HAP-1 (cell line): ENCODE measurements at regions not wholly inside any gene's neighbourhood (a gene's known extent, or its start where the extent isn't known, plus 50 kb on each side); places are given as distances from the start of the nearest gene placed in this dataset.

ENCODE experiments used
- DNase-seq, 2 experiments: peaks; one replicate each; pipeline ENCODE4 v3.0.0-alpha.2; 2016 to 2020; ENCODE audit warnings: low spot score in 2 of 2
- H3K27me3 ChIP-seq: fragments of 250-450 bp; sonication (Bioruptor Pico); 2 replicates; pipeline ENCODE4 v1.5.1; 2020; ENCODE audit warnings: low read depth, mild to moderate bottlenecking, moderate library complexity
- H3K36me3 ChIP-seq: fragments of 250-450 bp; sonication (Bioruptor Pico); replicated peaks from 2 replicates; pipeline ENCODE4 v1.5.1; 2020; ENCODE audit warnings: mild to moderate bottlenecking
- H3K4me1 ChIP-seq: fragments of 250-450 bp; sonication (Bioruptor Pico); 2 replicates; pipeline ENCODE4 v1.5.1; 2020; ENCODE audit warnings: mild to moderate bottlenecking
- H3K4me3 ChIP-seq: fragments of 250-450 bp; sonication (Bioruptor Pico); 2 replicates; pipeline ENCODE4 v1.5.1; 2020; ENCODE audit warnings: mild to moderate bottlenecking, moderate library complexity
- H3K9me3 ChIP-seq: fragments of 250-450 bp; sonication (Bioruptor Pico); 2 replicates; pipeline ENCODE4 v1.5.1; 2020; ENCODE audit warnings: mild to moderate bottlenecking, moderate library complexity
- in situ Hi-C: fragments of 300-500 bp; cut with MboI; formaldehyde crosslinking; loops from 3 replicates; pipeline ENCODE4 v1.14.3; 2020; ENCODE audit warnings: low sequenced_read_pairs, inconsistent platforms, mixed read lengths

DNA sequence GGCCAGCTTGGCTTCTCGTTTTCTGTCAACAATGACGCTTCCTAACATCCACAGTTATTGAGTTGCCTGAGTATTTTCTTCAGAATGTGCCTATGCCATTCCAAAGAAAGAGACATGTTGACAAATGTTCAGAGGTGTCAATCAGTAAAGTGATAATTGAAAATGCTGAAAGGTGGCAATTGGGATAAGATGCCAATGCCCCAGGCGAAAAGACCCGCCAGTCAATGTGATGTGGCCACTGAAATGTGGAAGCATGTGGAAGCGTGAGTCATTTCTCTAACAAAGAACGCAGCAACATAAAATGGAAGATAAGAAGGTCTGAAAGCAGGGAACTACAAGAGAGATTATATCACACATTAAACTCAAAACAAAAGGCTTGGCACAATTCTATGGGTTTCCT lies 882.2 kb upstream of the SLC10A2 start:
- in situ Hi-C loops: no loop called here
- Histone ChIP-seq H3K4me1 (no peaks in the 10 kb centered on the region), H3K27me3 (no peaks in the 10 kb centered on the region), H3K4me3 (no peak overlapping the region), H3K36me3 (no peaks in the 10 kb centered on the region), H3K9me3 (no peaks in the 10 kb centered on the region)
- no peak for DNase-seq

DNA sequence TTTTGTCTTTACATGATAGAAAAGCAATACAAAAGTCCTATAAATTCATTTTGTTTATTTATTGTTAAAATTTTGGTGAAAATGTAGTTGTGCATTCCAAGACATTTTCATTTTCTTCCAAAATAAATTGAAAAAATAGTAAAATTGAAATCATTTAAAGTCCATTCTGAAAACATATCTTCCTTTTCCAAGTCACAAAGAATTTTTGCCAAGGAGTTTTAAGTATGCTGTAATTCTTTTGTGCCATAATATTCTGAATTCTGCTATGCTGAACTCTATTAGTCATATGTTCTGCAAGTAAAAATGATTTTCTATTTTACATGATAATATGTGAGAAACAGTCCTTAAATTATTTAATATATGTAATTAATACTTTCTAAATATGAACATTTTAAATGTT lies 879.6 kb upstream of the SLC10A2 start:
- no peak for DNase-seq
- Histone ChIP-seq H3K9me3 (no peaks in the 10 kb centered on the region), H3K27me3 (no peaks in the 10 kb centered on the region), H3K4me1 (no peaks in the 10 kb centered on the region), H3K36me3 (no peaks in the 10 kb centered on the region), H3K4me3 (no peak overlapping the region)
- in situ Hi-C loops: no loop called here

DNA sequence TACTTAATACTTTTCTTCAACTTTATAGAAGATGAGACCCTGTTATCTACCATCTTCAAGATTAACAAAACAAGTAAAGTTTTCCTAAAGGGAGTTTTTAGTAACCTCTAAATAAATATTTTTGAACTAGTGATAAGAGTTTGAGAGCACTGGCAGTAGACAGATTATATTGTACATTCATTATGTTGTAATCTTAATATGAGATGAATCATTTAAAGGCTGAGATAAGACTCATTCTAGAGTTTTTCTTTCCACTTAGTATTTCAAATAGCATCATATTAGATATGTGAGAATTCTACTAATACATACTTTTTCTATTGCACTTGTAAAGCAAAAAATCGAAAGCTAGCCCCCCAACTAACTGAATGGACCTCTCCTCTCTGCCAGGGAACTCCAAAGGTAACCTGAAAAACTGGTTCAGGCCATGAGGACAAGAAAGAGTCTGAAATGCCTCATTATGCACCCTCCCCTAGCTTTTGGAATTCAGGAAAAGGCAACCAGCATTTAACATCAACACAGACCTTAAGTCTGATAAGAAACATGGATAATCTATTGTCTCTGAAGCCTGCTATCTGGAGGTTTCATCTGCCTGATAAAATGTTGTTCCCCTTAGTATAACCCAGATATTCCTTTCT lies 875.4 kb upstream of the SLC10A2 start:
- no peaks in the 10 kb centered on the region for H3K27me3 ChIP-seq
- in situ Hi-C loops: no loop called here
- H3K4me1 ChIP-seq: no peaks in the 10 kb centered on the region
- H3K4me3 ChIP-seq: no peak overlapping the region
- no peak for DNase-seq
- no peaks in the 10 kb centered on the region for H3K9me3 ChIP-seq
- H3K36me3 ChIP-seq: no peaks in the 10 kb centered on the region

DNA sequence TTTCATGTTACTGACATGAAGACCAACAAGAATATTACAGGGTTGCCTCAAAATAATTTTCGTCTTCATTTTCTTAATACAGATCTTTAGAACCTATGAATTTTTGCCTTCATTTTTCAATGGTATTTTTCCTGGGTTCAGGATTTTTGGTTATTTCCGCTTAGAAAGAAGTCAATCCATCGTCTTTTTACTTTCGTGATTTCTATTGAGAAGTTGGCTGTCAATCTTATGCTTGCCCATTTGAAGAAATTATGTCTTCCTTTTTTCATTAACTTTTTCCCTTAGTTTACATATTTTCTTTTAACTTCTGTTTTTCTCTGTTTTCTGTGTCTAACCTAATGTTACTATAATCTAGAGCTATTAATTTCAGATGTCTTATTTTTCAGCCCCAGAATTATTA lies 868.9 kb upstream of the SLC10A2 start:
- DNase-seq: no peak
- H3K4me3 ChIP-seq: no peak overlapping the region
- in situ Hi-C loops: no loop called here
- H3K9me3 ChIP-seq: no peaks in the 10 kb centered on the region
- no peaks in the 10 kb centered on the region for H3K36me3 ChIP-seq
- H3K27me3 ChIP-seq: no peaks in the 10 kb centered on the region
- H3K4me1 ChIP-seq: no peaks in the 10 kb centered on the region

DNA sequence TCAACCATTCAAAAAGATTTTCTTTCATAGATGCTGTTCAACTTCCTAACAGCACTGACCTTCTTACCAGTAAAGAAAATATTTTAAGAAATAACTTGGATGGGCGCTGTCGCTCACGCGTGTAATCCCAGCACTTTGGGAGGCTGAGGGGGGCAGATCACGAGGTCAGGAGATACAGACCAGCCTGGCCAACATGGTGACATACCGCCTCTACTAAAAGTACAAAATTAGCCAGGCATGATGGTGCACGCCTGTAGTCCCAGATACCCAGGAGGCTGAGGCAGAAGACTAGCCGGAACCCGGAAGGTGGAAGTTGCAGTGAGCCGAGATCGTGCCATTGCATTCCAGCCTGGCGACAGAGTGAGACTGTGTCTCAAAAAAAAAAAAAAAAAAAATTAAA lies 865.7 kb upstream of the SLC10A2 start:
- no peaks in the 10 kb centered on the region for H3K4me1 ChIP-seq
- no peaks in the 10 kb centered on the region for H3K36me3 ChIP-seq
- in situ Hi-C loops: no loop called here
- no peaks in the 10 kb centered on the region for H3K9me3 ChIP-seq
- no peak for DNase-seq
- H3K27me3 ChIP-seq: no peaks in the 10 kb centered on the region
- no peak overlapping the region for H3K4me3 ChIP-seq

DNA sequence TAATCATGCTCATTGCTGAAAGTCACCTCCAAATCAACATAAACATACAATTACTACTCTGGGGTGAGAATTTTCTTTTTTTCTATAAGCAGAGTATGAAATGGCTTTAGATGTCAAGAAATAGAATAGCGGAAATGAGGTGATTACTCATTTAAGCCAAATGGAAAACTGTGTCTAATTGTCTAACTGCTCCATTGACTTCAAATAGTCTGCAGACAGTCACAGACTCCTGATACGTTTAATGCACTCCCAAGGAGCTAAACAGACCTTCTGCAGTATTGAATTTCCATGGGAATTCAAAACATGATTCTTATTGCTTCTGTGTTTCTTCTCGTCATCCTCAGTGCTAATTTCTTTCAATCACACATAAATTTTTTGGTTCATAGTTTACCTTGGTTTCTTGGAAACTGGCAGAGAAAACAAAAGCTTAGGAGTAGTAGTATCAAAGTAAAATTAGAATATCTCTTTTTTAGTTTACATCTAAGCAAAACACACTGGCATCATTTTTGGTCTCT lies 865.2 kb upstream of the SLC10A2 start:
- no peak for DNase-seq
- Histone ChIP-seq H3K36me3 (no peaks in the 10 kb centered on the region), H3K9me3 (no peaks in the 10 kb centered on the region), H3K4me3 (no peak overlapping the region), H3K27me3 (no peaks in the 10 kb centered on the region), H3K4me1 (no peaks in the 10 kb centered on the region)
- in situ Hi-C loops: no loop called here

DNA sequence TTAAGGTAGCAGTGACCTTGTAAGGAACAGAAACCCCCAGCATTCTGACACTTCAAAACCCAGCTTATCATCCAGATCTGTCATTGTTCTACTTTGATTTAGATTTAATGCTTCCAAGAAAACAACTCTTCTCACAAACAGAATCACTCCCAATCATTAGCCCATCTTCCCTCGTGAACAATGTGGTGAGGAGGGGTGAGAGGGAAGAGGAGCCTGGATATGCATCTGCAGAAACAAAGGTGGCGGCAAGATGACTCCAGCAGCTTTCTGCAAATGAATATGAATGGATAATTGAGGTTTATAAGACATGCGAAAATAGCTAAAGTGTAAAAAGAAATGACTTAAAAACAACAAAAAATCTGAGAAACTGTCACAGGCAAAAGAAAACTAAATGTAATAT lies 859.9 kb upstream of the SLC10A2 start:
- H3K9me3 ChIP-seq: no peaks in the 10 kb centered on the region
- H3K36me3 ChIP-seq: no peaks in the 10 kb centered on the region
- no peaks in the 10 kb centered on the region for H3K27me3 ChIP-seq
- in situ Hi-C loops: no loop called here
- H3K4me1 ChIP-seq: no peaks in the 10 kb centered on the region
- no peak overlapping the region for H3K4me3 ChIP-seq
- no peak for DNase-seq

DNA sequence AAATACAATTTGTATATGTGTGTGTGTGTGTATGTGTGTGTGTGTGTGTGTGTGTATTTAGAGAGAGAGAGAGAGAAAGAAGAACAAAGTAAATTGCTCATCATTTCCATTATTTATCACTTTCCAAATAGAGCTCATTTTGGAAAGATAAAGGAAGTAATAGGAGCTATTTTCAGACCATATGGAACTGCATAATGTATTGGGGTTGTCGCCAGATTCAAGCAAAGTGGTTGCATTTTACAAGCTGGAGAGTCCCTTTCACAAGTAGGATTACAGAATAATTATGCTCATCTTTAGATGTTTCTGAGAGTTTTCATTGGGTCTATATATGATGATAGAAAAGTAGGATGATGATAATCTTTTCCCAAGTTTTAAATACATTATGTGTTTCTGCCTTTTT lies 842.7 kb upstream of the SLC10A2 start:
- DNase-seq: no peak
- Histone ChIP-seq H3K4me1 (no peaks in the 10 kb centered on the region), H3K4me3 (no peak overlapping the region), H3K36me3 (no peaks in the 10 kb centered on the region), H3K9me3 (no peaks in the 10 kb centered on the region), H3K27me3 (no peaks in the 10 kb centered on the region)
- in situ Hi-C loops: no loop called here

DNA sequence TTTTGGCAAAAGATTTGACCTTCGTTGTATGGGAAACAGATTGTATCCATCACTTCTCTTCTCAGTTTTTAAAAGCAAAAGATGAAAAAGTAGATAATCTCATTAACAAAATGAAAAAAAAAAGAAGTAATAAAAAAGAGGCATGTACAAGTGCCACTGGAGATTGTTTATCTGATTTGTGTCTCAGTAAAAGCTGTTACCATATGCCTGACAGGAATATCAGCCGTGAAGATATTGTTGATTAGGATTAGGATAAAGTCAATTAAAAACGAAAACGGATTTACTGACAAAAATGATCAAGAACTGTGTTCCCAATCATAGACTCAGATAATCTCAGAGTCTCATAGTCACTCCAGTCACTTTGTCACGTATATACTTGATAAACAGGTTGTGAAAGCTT lies 842.1 kb upstream of the SLC10A2 start:
- Histone ChIP-seq H3K27me3 (no peaks in the 10 kb centered on the region), H3K4me3 (no peak overlapping the region), H3K36me3 (no peaks in the 10 kb centered on the region), H3K9me3 (no peaks in the 10 kb centered on the region), H3K4me1 (no peaks in the 10 kb centered on the region)
- in situ Hi-C loops: no loop called here
- DNase-seq: no peak

DNA sequence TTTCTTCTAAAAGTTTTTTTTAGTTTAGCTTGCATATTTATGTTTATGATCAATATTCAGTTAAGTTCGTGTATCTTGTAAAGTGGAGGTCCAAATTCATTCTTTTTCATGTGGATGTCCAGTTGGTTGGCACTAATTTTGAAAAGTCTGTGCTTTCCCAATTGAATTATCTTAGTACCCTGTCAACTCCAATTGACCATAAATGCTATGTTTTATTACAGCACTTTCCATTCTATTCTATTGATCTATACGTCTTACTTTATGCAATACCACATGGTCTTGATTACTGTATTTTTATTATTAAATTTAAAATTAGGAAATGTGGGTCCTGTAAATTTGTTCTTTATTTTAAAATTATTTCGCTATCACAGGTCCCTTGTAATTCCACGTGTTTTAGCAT lies 837.6 kb upstream of the SLC10A2 start:
- in situ Hi-C loops: no loop called here
- Histone ChIP-seq H3K36me3 (no peaks in the 10 kb centered on the region), H3K4me3 (no peak overlapping the region), H3K4me1 (no peaks in the 10 kb centered on the region), H3K9me3 (no peaks in the 10 kb centered on the region), H3K27me3 (no peaks in the 10 kb centered on the region)
- DNase-seq: no peak

DNA sequence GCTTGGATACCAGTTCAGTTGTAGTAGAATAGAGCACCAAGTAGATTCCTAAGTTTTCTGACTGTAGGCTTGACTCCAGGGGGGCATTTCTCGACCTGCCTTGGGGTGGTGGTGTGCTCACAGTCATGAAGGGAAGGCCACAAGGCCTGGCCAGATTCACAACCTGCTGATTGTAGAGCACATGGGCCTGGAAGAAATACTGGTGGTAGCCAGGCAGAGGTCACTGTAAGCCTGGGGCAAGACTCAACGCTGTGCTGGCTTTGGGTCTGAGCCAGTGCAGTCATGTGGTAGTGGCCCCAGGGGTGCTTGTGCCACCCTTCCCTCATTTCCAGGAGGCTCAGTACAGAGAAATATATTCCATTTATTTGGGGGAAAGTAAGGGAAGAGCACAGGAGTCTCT lies 832.3 kb upstream of the SLC10A2 start:
- Histone ChIP-seq H3K36me3 (no peaks in the 10 kb centered on the region), H3K9me3 (no peaks in the 10 kb centered on the region), H3K27me3 (no peaks in the 10 kb centered on the region), H3K4me1 (no peaks in the 10 kb centered on the region), H3K4me3 (no peak overlapping the region)
- DNase-seq: no peak
- in situ Hi-C loops: no loop called here

DNA sequence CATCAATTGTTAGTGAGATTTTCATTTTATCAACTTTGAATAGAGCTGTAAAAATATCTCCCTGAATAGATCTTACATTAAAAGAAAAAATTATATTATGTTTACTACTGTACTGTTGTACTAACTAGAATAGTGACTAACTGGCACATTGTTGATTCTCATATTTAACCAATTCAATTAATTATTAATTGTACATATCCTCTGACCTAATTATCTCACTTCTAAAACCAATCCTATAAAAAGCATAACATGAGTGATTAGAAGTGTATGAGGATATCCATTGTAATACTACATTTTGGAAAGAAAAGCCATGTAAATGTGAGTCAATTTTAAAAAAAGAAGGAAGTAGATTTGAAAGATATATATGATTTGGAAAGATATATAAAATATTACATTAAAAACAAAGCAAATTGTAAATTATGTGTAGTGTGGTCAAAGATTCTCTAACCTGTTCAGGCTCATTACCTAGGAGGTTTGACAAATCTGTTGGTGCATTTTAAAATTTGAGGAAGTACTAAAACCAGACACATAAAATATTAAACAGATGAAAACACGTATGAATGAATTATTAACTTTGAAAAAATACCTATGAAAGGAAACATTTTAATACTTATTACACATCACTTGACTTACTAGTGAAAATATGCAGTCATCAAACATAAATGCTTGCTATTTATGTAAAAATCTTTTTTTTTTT lies 829.8 kb upstream of the SLC10A2 start:
- H3K4me3 ChIP-seq: no peak overlapping the region
- no peaks in the 10 kb centered on the region for H3K36me3 ChIP-seq
- H3K27me3 ChIP-seq: no peaks in the 10 kb centered on the region
- no peak for DNase-seq
- no peaks in the 10 kb centered on the region for H3K4me1 ChIP-seq
- no peaks in the 10 kb centered on the region for H3K9me3 ChIP-seq
- in situ Hi-C loops: no loop called here

DNA sequence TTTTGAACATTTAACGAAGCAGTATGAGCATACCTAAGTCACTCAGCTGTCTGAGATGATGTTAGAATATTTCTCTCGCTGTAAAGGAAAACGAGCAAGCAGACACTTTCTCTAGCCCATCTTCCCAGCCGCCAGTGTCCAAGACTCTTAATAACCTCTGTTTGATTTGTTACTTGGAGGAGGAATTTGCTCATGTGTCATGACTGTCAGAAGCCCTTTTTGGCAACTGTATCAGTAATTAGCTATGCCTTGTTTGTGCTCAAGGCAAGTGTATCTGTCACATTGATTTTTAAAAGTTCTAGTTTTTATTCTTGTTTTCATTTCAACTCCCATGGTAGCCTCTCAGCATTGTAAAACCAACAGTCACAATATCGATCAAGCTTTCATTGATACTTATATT lies 828.4 kb upstream of the SLC10A2 start:
- Histone ChIP-seq H3K36me3 (no peaks in the 10 kb centered on the region), H3K9me3 (no peaks in the 10 kb centered on the region), H3K4me1 (no peaks in the 10 kb centered on the region), H3K27me3 (no peaks in the 10 kb centered on the region), H3K4me3 (no peak overlapping the region)
- in situ Hi-C loops: no loop called here
- no peak for DNase-seq

DNA sequence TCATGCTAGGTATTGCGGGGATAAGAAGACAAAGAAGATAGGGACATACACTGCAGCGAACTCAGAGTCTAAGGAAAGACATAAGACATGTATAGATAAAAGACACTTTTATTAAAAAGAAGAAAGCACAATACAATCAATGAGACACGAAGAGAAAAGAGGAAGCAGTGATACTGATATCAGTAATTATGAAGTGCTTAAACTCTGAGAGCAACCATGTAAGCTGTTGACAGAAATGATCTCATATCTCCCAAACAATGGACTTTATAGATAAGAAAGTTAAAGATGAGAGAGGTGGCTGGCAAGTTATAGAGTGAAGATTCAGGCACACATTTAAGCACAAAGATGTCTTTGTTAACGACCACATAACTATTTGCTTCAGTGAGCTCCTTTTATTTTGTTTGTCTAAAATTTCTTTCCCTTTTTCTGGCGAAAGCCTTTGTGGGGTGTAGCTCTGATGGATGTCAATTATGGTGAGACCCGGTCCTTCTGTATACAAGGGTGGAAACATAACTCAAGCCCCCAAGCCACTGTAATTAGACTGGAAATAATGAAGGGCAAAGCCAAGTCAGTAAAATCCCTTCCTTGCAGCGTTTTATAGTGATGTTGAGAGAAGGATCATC lies 818.0 kb upstream of the SLC10A2 start:
- Histone ChIP-seq H3K27me3 (no peaks in the 10 kb centered on the region), H3K4me3 (no peak overlapping the region), H3K36me3 (no peaks in the 10 kb centered on the region), H3K4me1 (no peaks in the 10 kb centered on the region), H3K9me3 (no peaks in the 10 kb centered on the region)
- in situ Hi-C loops: no loop called here
- DNase-seq: no peak
